ENCODE measurements at regions not wholly inside any gene's neighbourhood (a gene's known extent, or its start where the extent isn't known, plus 50 kb on each side); places are given as distances from the start of the nearest gene placed in this dataset.

DNA sequence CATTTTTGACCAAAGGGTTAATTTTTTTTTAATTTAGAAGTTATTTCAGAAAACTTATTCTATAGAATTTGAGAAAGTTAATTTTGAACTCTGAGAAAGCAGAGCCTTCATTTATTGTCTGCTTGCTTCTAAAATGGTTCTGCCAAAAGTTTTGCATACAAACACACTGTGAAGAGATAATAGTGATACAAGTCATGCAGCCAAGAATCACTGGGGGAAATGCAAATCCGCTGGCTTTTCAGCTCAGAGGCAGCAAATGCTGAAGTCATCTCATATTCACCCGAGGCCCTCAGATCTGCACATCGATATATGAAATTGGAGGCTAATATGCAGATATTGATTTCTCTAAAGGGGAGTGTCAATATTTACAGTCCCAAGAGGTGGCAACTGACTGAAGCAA lies 186.2 kb downstream of the KIT start (continued):
- TF ChIP-seq YY1 (IDR thresholded peaks at IDR 0.05; ENCODE audit: extremely low read depth, insufficient replicate concordance, low read depth, low read length) (no peak), RAD21 (IDR thresholded peaks at IDR 0.05; ENCODE audit: low read depth) (no peak), EZH2phosphoT487 (IDR thresholded peaks at IDR 0.05; ENCODE audit: borderline replicate concordance) (no peak), SRF (IDR thresholded peaks at IDR 0.05; ENCODE audit: low read depth) (no peak)
- TF ChIP-seq, protein P1, sequence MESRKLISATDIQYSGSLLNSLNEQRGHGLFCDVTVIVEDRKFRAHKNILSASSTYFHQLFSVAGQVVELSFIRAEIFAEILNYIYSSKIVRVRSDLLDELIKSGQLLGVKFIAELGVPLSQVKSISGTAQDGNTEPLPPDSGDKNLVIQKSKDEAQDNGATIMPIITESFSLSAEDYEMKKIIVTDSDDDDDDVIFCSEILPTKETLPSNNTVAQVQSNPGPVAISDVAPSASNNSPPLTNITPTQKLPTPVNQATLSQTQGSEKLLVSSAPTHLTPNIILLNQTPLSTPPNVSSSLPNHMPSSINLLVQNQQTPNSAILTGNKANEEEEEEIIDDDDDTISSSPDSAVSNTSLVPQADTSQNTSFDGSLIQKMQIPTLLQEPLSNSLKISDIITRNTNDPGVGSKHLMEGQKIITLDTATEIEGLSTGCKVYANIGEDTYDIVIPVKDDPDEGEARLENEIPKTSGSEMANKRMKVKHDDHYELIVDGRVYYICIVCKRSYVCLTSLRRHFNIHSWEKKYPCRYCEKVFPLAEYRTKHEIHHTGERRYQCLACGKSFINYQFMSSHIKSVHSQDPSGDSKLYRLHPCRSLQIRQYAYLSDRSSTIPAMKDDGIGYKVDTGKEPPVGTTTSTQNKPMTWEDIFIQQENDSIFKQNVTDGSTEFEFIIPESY (IDR thresholded peaks at IDR 0.05; ENCODE audit: extremely low read depth, insufficient replicate concordance, low read length), result no peak

DNA sequence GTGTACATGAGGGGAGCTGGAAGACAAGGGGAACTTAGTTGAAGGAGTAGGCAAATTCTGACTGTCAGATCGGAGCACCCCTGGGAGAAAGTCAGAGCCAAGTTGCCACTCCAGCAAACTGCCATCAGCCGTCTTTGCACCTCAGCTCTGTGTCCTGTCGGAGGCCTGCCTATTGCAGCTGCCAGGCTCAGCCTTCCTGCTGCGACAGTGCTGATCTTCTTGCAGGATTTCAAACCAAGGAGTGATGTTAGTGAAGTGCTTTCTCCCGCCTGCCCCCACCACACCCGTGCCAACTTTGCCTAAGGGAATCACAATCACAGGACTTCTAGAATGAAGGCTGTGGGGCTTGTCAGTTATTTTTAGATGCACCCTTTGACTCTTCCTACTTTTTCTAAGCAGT lies 185.3 kb downstream of the KIT start:
- intact Hi-C loops (cut with micrococcal nuclease), result no loop called here
- no peak for ATAC-seq
- no peaks in the 10 kb centered on the region for H3K27me3 ChIP-seq (ENCODE audit: insufficient read depth, low read length)
- ChIA-PET POLR2A (no interaction called here), CTCF (no interaction called here), RAD21 (ENCODE audit: low non-redundant PET in 1 of 2, low total read pairs in 2 of 2, uncharacterized antibody in 2 of 2, unreplicated experiment in 2 of 2) (no interaction called here)
- H3K9me2 ChIP-seq (ENCODE audit: insufficient read depth), result no peaks in the 10 kb centered on the region
- no peak overlapping the region for H3K4me3 ChIP-seq (replicated peaks in 1 of 2; ENCODE audit: low read depth in 1 of 2, low read length in 2 of 2)
- no peaks in the 10 kb centered on the region for H3K36me3 ChIP-seq (ENCODE audit: control insufficient read depth in 1 of 2, insufficient read depth in 2 of 2, low read length in 2 of 2)
- no peaks in the 10 kb centered on the region for H4K20me1 ChIP-seq (ENCODE audit: insufficient read depth)
- H3K9ac ChIP-seq (ENCODE audit: low read length), result no peak overlapping the region
- no peaks in the 10 kb centered on the region for H3K4me1 ChIP-seq (ENCODE audit: control insufficient read depth in 1 of 2, insufficient read depth in 2 of 2, low read length in 2 of 2)
- DNase-seq (ENCODE audit: low read depth, low spot score), result no peak
- H2AFZ ChIP-seq (ENCODE audit: low read depth, low read length, poor library complexity, severe bottlenecking), result no peak overlapping the region
- no TSS peak for BruUV-seq (replicated peaks)
- TF ChIP-seq, protein P2, sequence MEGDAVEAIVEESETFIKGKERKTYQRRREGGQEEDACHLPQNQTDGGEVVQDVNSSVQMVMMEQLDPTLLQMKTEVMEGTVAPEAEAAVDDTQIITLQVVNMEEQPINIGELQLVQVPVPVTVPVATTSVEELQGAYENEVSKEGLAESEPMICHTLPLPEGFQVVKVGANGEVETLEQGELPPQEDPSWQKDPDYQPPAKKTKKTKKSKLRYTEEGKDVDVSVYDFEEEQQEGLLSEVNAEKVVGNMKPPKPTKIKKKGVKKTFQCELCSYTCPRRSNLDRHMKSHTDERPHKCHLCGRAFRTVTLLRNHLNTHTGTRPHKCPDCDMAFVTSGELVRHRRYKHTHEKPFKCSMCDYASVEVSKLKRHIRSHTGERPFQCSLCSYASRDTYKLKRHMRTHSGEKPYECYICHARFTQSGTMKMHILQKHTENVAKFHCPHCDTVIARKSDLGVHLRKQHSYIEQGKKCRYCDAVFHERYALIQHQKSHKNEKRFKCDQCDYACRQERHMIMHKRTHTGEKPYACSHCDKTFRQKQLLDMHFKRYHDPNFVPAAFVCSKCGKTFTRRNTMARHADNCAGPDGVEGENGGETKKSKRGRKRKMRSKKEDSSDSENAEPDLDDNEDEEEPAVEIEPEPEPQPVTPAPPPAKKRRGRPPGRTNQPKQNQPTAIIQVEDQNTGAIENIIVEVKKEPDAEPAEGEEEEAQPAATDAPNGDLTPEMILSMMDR (IDR thresholded peaks at IDR 0.05 in 2 of 3, conservative IDR thresholded peaks at IDR 0.05 in 1 of 3; ENCODE audit: borderline replicate concordance in 1 of 3, insufficient read depth in 1 of 3, low read depth in 2 of 3, low read length in 2 of 3), result no peak
- TF ChIP-seq POLR2A (IDR thresholded peaks at IDR 0.05; ENCODE audit: borderline replicate concordance, extremely low read depth, insufficient read depth, insufficient read length) (no peak), ZNF274 (IDR thresholded peaks at IDR 0.05; ENCODE audit: low read depth, low read length) (no peak), SP1 (IDR thresholded peaks at IDR 0.05; ENCODE audit: low read depth) (no peak), ATF3 (IDR thresholded peaks at IDR 0.05) (no peak), JUND (IDR thresholded peaks at IDR 0.05) (no peak), ELF1 (IDR thresholded peaks at IDR 0.05; ENCODE audit: borderline replicate concordance, low read depth) (no peak), SRF (IDR thresholded peaks at IDR 0.05; ENCODE audit: low read depth) (no peak), EGR1 (IDR thresholded peaks at IDR 0.05; ENCODE audit: low read depth) (no peak), CEBPB (IDR thresholded peaks at IDR 0.05; ENCODE audit: low read depth) (no peak), RAD21 (IDR thresholded peaks at IDR 0.05; ENCODE audit: low read depth) (no peak), EZH2phosphoT487 (IDR thresholded peaks at IDR 0.05; ENCODE audit: borderline replicate concordance) (no peak), FOSL1 (IDR thresholded peaks at IDR 0.05; ENCODE audit: low read depth) (no peak)
- no peaks in the 10 kb centered on the region for H3K9me3 ChIP-seq (ENCODE audit: control insufficient read depth in 1 of 2, insufficient read depth in 1 of 2, low read depth in 1 of 2, low read length in 2 of 2)
- no peaks in the 10 kb centered on the region for H3K79me2 ChIP-seq (ENCODE audit: insufficient read depth, low read length)
- H3K27ac ChIP-seq (ENCODE audit: low read depth, low read length), result no peak overlapping the region
- no peak overlapping the region for H3K4me2 ChIP-seq (ENCODE audit: low read length)
